Right lobe of liver (tissue), 6 donors: ENCODE measurements at regions not wholly inside any gene's neighbourhood (a gene's known extent, or its start where the extent isn't known, plus 50 kb on each side); places are given as distances from the start of the nearest gene placed in this dataset.
"Not testable (repeated sequence)": the region's sequence is repeated elsewhere in the genome, so short reads cannot be mapped to it uniquely, and the experiment has no call there.

Experiments used
- ATAC-seq, 4 donors: fragments of 200-7000 bp; cut with Tn5 transposase; one replicate each; pipeline ENCODE4 v1.9.1; 2020; ENCODE audit warnings: mild to moderate bottlenecking in 4 of 4, moderate library complexity in 4 of 4
- DNase-seq, 3 donors: peaks; one replicate each; pipeline ENCODE4 v3.0.0-alpha.2; 2020
- H3K27ac ChIP-seq, 3 donors: fragments of 200-600 bp; one replicate each; pipeline ENCODE4 v1.8.0; 2022
- H3K27me3 ChIP-seq, 2 donors: fragments of 200-600 bp; one replicate each; pipeline ENCODE4 v1.8.0; 2022
- H3K36me3 ChIP-seq, 4 donors: fragments of 200-600 bp; sonication (generic) in 1 of 4; one replicate each; pipeline versions ENCODE4 v1.5.1 to v1.8.0; 2017 to 2022; ENCODE audit warnings: control low read depth in 1 of 4
- H3K4me1 ChIP-seq, 4 donors: fragments of 200-600 bp; sonication (generic) in 1 of 4; one replicate each; pipeline versions ENCODE4 v1.5.1 to v1.8.0; 2017 to 2022; ENCODE audit warnings: control low read depth in 1 of 4
- H3K4me3 ChIP-seq, 3 donors: fragments of 200-600 bp; one replicate each; pipeline ENCODE4 v1.8.0; 2022
- H3K9me3 ChIP-seq, 4 donors: fragments of 200-600 bp; sonication (generic) in 1 of 4; one replicate each; pipeline versions ENCODE4 v1.5.1 to v1.8.0; 2017 to 2022; ENCODE audit warnings: control low read depth in 1 of 4
- CTCF ChIP-seq, 4 donors: fragments of 200-600 bp in 3 of 4; fragments of 450-650 bp in 1 of 4; IDR thresholded peaks; one replicate each; pipeline versions ENCODE4 v1.5.1 to v1.8.0; 2016 to 2022; ENCODE audit warnings: antibody characterized with exemption in 4 of 4, mild to moderate bottlenecking in 2 of 4
- POLR2A ChIP-seq: fragments of 450-650 bp; IDR thresholded peaks from one replicate; pipeline ENCODE4 v1.6.1; 2017; ENCODE audit warnings: antibody characterized with exemption, mild to moderate bottlenecking
- WGBS: methylation state at CpG from one replicate; pipeline ENCODE4 v1.1.6; 2018; ENCODE audit warnings: low coverage, low lambda C conversion rate; ENCODE audit not compliant: insufficient coverage; ENCODE audit errors: missing lambda C conversion rate; 5-methylcytosine and 5-hydroxymethylcytosine counted together
- intact Hi-C, 2 donors: fragments of 100-400 bp; cut with DNase I; formaldehyde crosslinking; loops; one replicate each; pipeline versions ENCODE4 v1.11.2 to v1.14.1; 2022
- donor health status: DM: no; HTN: yes; CAD: no.
- donor health status: DM: no; HTN: no; CAD: no.
- donor health status: DM: no; HTN: no; CAD: no.
- donor health status: DM: no; HTN: yes; CAD: no.
- donor health status: DM: no; HTN: yes; CAD: no.

DNA sequence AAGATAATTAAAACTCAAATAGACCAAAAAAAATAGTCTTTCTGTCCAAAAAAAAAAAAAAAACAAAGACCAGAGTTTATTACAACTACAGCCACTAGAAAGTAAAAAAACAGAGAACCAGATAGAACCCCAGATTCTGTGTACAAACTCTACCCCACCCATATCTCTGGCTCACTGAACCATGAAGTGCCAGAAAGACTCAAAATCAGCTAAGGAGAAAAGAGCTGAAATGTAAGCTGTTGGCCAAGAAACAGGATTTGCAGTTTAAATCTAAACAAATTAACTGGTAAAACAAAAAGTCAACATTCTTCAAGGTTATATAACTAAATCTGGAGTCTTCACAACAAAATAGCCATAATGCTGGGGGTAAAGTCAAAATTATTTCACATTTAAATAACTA is 278.9 kb downstream of the SEC16B start:
- Histone ChIP-seq H3K4me1 (no peaks in the 10 kb centered on the region), H3K9me3 (no peaks in the 10 kb centered on the region), H3K4me3 (no peak overlapping the region), H3K27me3 (no peaks in the 10 kb centered on the region), H3K36me3 (no peaks in the 10 kb centered on the region), H3K27ac (no peak overlapping the region)
- ATAC-seq (no peak), DNase-seq (no peak)
- intact Hi-C loops: no loop called here
- no peak for TF ChIP-seq CTCF (IDR thresholded peaks at IDR 0.05)
- TF ChIP-seq POLR2A: no peak

DNA sequence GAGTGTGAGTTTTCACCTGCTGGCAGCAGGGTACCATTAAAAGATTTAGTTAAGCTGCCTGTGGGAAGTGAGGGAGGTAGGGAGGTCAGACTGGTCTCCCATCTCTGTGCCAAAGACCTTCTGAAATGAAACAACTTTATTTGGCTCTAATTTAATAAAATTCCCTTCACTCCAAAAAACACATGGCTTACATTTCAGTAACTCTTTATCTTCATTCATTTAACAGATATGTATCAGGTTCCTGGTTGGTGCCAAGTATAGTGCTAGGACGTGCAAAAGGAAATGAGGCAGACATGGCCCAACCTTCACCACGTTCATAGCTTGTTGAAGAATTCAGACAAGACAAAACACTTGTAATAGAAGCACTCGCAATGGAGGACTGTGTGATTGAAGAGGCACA is 282.3 kb downstream of the SEC16B start:
- ATAC-seq: no peak
- intact Hi-C loops: no loop called here
- H3K4me3 ChIP-seq: no peak overlapping the region
- H3K27ac ChIP-seq: no peak overlapping the region
- WGBS: 65% methylated on average over 3 of the region's 3 CpGs
- TF ChIP-seq CTCF (IDR thresholded peaks at IDR 0.05) (no peak), POLR2A (no peak)
- H3K4me1 ChIP-seq: no peaks in the 10 kb centered on the region
- no peak for DNase-seq
- no peaks in the 10 kb centered on the region for H3K9me3 ChIP-seq
- no peaks in the 10 kb centered on the region for H3K36me3 ChIP-seq
- no peaks in the 10 kb centered on the region for H3K27me3 ChIP-seq

GRCh38 chr1:177686933-177687332 is 282.9 kb downstream of the SEC16B start:
- H3K27ac ChIP-seq: no peak overlapping the region
- intact Hi-C loops: no loop called here
- H3K36me3 ChIP-seq: no peaks in the 10 kb centered on the region
- no CpG with 5 or more reads among the region's 1 CpG for WGBS
- no peak for TF ChIP-seq POLR2A
- no peak for TF ChIP-seq CTCF (IDR thresholded peaks at IDR 0.05)
- no peak for DNase-seq
- no peak overlapping the region for H3K4me3 ChIP-seq
- H3K4me1 ChIP-seq: no peaks in the 10 kb centered on the region
- no peaks in the 10 kb centered on the region for H3K27me3 ChIP-seq
- H3K9me3 ChIP-seq: no peaks in the 10 kb centered on the region
- ATAC-seq: no peak

DNA sequence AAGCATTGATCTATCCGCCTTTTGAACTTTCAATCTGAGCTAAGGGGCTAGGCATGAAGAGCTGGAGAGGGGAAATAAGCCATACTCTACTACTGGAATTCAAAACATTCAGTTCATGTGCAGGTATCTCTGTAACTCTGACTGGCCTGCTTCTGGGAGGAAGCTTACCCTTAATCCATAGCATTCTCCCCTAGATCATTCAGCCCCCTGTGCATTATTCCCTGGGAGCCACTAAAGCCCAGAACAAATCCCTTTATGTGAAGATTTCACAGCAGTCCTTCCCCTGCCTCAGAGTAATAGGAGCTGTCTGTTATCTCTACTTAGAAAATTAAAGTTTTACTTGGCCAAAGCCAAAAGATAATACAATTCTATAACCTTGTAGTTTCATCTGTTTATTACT is 300.7 kb downstream of the SEC16B start:
- Histone ChIP-seq H3K36me3 (no peaks in the 10 kb centered on the region), H3K4me3 (no peak overlapping the region), H3K27ac (no peak overlapping the region), H3K27me3 (no peaks in the 10 kb centered on the region), H3K9me3 (no peaks in the 10 kb centered on the region), H3K4me1 (no peaks in the 10 kb centered on the region)
- ATAC-seq (no peak), DNase-seq (no peak)
- intact Hi-C loops: no loop called here
- no CpG with 5 or more reads among the region's 1 CpG for WGBS
- TF ChIP-seq POLR2A: no peak
- TF ChIP-seq CTCF (IDR thresholded peaks at IDR 0.05): no peak

- Histone ChIP-seq H3K27me3 (no peaks in the 10 kb centered on the region), H3K36me3 (no peaks in the 10 kb centered on the region), H3K4me3 (no peak overlapping the region), H3K4me1 (no peaks in the 10 kb centered on the region), H3K9me3 (no peaks in the 10 kb centered on the region), H3K27ac (no peak overlapping the region)
- intact Hi-C loops: no loop called here
- 68% methylated on average over 2 of the region's 2 CpGs for WGBS
- TF ChIP-seq CTCF (IDR thresholded peaks at IDR 0.05) (no peak), POLR2A (no peak)
- DNase-seq (no peak), ATAC-seq (no peak)
Observed at GRCh38 chr1:177665935-177666334, 303.9 kb downstream of the SEC16B start.

- H3K4me1 ChIP-seq, H3K4me3 ChIP-seq, H3K36me3 ChIP-seq, ATAC-seq, H3K9me3 ChIP-seq, intact Hi-C loops, H3K27ac ChIP-seq, DNase-seq, H3K27me3 ChIP-seq: not testable (repeated sequence)
- 68% methylated on average over 4 of the region's 4 CpGs for WGBS
Observed at GRCh38 chr1:177664742-177665141, 305.1 kb downstream of the SEC16B start.
